GM12878 (cell line): ENCODE measurements at regions not wholly inside any gene's neighbourhood (a gene's known extent, or its start where the extent isn't known, plus 50 kb on each side); places are given as distances from the start of the nearest gene placed in this dataset.

Source experiments
- POLR2AphosphoS2 ChIP-seq: IDR thresholded peaks from 2 replicates; pipeline ENCODE4 v1.6.1; 2011; ENCODE audit warnings: low read depth, mild to moderate bottlenecking, low read length, improper control_type of control experiment, moderate library complexity
- TF ChIP-seq, protein P1 (sequence below), 3 experiments: IDR thresholded peaks in 2 of 3; conservative IDR thresholded peaks in 1 of 3; 2 replicates each; pipeline ENCODE4 v1.5.1; 2011; ENCODE audit warnings: low read depth in 3 of 3, low read length in 3 of 3, mild to moderate bottlenecking in 3 of 3, control low read depth in 2 of 3, moderate library complexity in 2 of 3, inconsistent platforms in 1 of 3, mixed read lengths in 1 of 3; ENCODE audit not compliant: control insufficient read depth in 2 of 3, insufficient read depth in 1 of 3; ENCODE audit errors: extremely low read depth in 1 of 3

DNA sequence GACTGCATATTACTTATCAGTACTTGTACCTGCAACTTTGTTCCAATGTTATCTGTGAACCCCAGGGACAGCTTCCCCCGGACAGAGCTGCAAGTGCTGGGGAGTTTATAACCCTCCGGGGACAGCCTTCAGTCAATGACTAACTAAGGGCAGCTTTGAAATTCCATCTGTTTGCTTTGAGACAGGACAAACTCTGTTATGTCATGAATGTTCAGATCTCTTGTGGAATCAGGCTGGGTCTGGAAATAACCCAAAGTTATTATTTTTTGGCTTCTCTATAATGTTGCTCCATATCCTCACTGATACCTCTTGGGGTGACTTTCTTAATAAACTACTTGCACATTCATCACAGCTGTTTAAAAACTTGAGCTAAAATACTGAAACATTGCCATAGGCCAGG lies 617.5 kb upstream of the TLE4 start:
- TF ChIP-seq, protein P1, sequence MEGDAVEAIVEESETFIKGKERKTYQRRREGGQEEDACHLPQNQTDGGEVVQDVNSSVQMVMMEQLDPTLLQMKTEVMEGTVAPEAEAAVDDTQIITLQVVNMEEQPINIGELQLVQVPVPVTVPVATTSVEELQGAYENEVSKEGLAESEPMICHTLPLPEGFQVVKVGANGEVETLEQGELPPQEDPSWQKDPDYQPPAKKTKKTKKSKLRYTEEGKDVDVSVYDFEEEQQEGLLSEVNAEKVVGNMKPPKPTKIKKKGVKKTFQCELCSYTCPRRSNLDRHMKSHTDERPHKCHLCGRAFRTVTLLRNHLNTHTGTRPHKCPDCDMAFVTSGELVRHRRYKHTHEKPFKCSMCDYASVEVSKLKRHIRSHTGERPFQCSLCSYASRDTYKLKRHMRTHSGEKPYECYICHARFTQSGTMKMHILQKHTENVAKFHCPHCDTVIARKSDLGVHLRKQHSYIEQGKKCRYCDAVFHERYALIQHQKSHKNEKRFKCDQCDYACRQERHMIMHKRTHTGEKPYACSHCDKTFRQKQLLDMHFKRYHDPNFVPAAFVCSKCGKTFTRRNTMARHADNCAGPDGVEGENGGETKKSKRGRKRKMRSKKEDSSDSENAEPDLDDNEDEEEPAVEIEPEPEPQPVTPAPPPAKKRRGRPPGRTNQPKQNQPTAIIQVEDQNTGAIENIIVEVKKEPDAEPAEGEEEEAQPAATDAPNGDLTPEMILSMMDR (IDR thresholded peaks at IDR 0.05 in 2 of 3, conservative IDR thresholded peaks at IDR 0.05 in 1 of 3; ENCODE audit: control insufficient read depth in 2 of 3, extremely low read depth in 1 of 3, insufficient read depth in 1 of 3, low read depth in 3 of 3, low read length in 3 of 3) = no peak
- TF ChIP-seq POLR2AphosphoS2 = no peak
